ENCODE measurements at regions not wholly inside any gene's neighbourhood (a gene's known extent, or its start where the extent isn't known, plus 50 kb on each side); places are given as distances from the start of the nearest gene placed in this dataset.

GRCh38 chr2:204228169-204228886, 291.8 kb downstream of the ICOS start:
- DNase-seq (ENCODE audit: low read depth) = no peak

GRCh38 chr2:204234248-204234647, 297.7 kb downstream of the ICOS start:
- no peak for DNase-seq (ENCODE audit: low read depth)

- DNase-seq (ENCODE audit: low read depth) = peak; percentile 34
These were observed 298.3 kb downstream of the ICOS start for GRCh38 chr2:204234879-204235278.

GRCh38 chr2:204237416-204237815, 300.9 kb downstream of the ICOS start:
- DNase-seq (ENCODE audit: low read depth) = no peak

GRCh38 chr2:204239411-204240165, 303.0 kb downstream of the ICOS start:
- no peak for DNase-seq (ENCODE audit: low read depth)

- DNase-seq (ENCODE audit: low read depth) = no peak
These were observed 304.3 kb upstream of the PARD3B start for GRCh38 chr2:204240961-204241360.

GRCh38 chr2:204249437-204249836, 295.8 kb upstream of the PARD3B start:
- no peak for DNase-seq (ENCODE audit: low read depth)

- no peak for DNase-seq (ENCODE audit: low read depth)
These were observed 294.6 kb upstream of the PARD3B start for GRCh38 chr2:204250692-204251091.

GRCh38 chr2:204251158-204251997, 293.9 kb upstream of the PARD3B start:
- no peak for DNase-seq (ENCODE audit: low read depth)

GRCh38 chr2:204251998-204252376, 293.3 kb upstream of the PARD3B start:
- no peak for DNase-seq (ENCODE audit: low read depth)

GRCh38 chr2:204255071-204255470, 290.2 kb upstream of the PARD3B start:
- no peak for DNase-seq (ENCODE audit: low read depth)

GRCh38 chr2:204255526-204255925, 289.7 kb upstream of the PARD3B start:
- DNase-seq (ENCODE audit: low read depth) = no peak

- DNase-seq (ENCODE audit: low read depth) = no peak
These were observed 287.5 kb upstream of the PARD3B start for GRCh38 chr2:204257781-204258180.

- DNase-seq (ENCODE audit: low read depth) = no peak
These were observed 286.4 kb upstream of the PARD3B start for GRCh38 chr2:204258890-204259289.

- DNase-seq (ENCODE audit: low read depth) = peak; percentile 66
These were observed 285.0 kb upstream of the PARD3B start for GRCh38 chr2:204260162-204260877.

GRCh38 chr2:204260901-204261300, 284.4 kb upstream of the PARD3B start:
- DNase-seq (ENCODE audit: low read depth) = no peak

- no peak for DNase-seq (ENCODE audit: low read depth)
These were observed 283.4 kb upstream of the PARD3B start for GRCh38 chr2:204261846-204262245.

GRCh38 chr2:204264085-204264553, 281.2 kb upstream of the PARD3B start:
- DNase-seq (ENCODE audit: low read depth) = no peak

- no peak for DNase-seq (ENCODE audit: low read depth)
These were observed 280.6 kb upstream of the PARD3B start for GRCh38 chr2:204264621-204265140.

- DNase-seq (ENCODE audit: low read depth) = no peak
These were observed 279.5 kb upstream of the PARD3B start for GRCh38 chr2:204265681-204266181.

- no peak for DNase-seq (ENCODE audit: low read depth)
These were observed 276.8 kb upstream of the PARD3B start for GRCh38 chr2:204268458-204268857.

All from stromal cell of bone marrow (primary cell).